Gastrocnemius medialis (tissue), 4 donors: ENCODE measurements at regions not wholly inside any gene's neighbourhood (a gene's known extent, or its start where the extent isn't known, plus 50 kb on each side); places are given as distances from the start of the nearest gene placed in this dataset.

Experiments
- ATAC-seq, 2 donors: fragments of 150-250 bp; one replicate each; pipeline ENCODE4 v1.9.1; 2016
- DNase-seq, 2 donors: peaks; one replicate each; pipeline ENCODE4 v3.0.0-alpha.2; 2019
- H3K27ac ChIP-seq, 4 donors: fragments of 200-600 bp; sonication (generic); 1 replicate in 1 of 4; 2 replicates in 3 of 4; pipeline ENCODE4 v1.5.1; 2016 to 2018; ENCODE audit warnings: mild to moderate bottlenecking in 2 of 4, moderate library complexity in 1 of 4
- H3K27me3 ChIP-seq, 3 donors: fragments of 200-600 bp; sonication (generic) in 2 of 3; 1 replicate in 1 of 3; 2 replicates in 2 of 3; pipeline versions ENCODE4 v1.5.1 to v1.6.0; 2016 to 2019; ENCODE audit warnings: mild to moderate bottlenecking in 1 of 3, moderate library complexity in 1 of 3
- H3K36me3 ChIP-seq, 2 donors: fragments of 200-600 bp; sonication (generic) in 1 of 2; one replicate each; pipeline ENCODE4 v1.5.1; 2017 to 2018
- H3K4me1 ChIP-seq, 2 donors: fragments of 200-600 bp; sonication (generic) in 1 of 2; one replicate each; pipeline ENCODE4 v1.5.1; 2016 to 2017; ENCODE audit warnings: mild to moderate bottlenecking in 2 of 2
- H3K4me3 ChIP-seq, 4 donors: fragments of 200-600 bp; sonication (generic) in 3 of 4; 1 replicate in 1 of 4; 2 replicates in 3 of 4; pipeline ENCODE4 v1.5.1; 2016 to 2019; ENCODE audit warnings: mild to moderate bottlenecking in 2 of 4
- H3K9me3 ChIP-seq, 3 donors: fragments of 200-600 bp; sonication (generic) in 2 of 3; 1 replicate in 1 of 3; 2 replicates in 2 of 3; pipeline ENCODE4 v1.5.1; 2016 to 2019
- CTCF ChIP-seq, 5 experiments: fragments of 450-650 bp in 3 of 5; fragments of 200-600 bp in 2 of 5; sonication (generic) in 2 of 5; IDR thresholded peaks in 4 of 5; conservative IDR thresholded peaks in 1 of 5; 1 replicate in 4 of 5; 2 replicates in 1 of 5; pipeline ENCODE4 v1.5.1; 2016 to 2019; ENCODE audit warnings: antibody characterized with exemption in 5 of 5, mild to moderate bottlenecking in 3 of 5, moderate library complexity in 3 of 5
- POLR2A ChIP-seq, 2 donors: fragments of 450-650 bp; IDR thresholded peaks; one replicate each; pipeline ENCODE4 v1.6.1; 2017; ENCODE audit warnings: antibody characterized with exemption in 2 of 2, mild to moderate bottlenecking in 2 of 2, moderate library complexity in 2 of 2
- in situ Hi-C, 4 donors: fragments of 200-750 bp; cut with MboI; loops; one replicate each; pipeline versions ENCODE4 v1.15.0 to v1.8.0; 2017; ENCODE audit warnings: low sequenced_read_pairs in 4 of 4
- intact Hi-C: fragments of 100-400 bp; cut with DNase I; formaldehyde crosslinking; loops from one replicate; pipeline ENCODE4 v1.15.1; 2023; ENCODE audit warnings: low total_unique reads

- Histone ChIP-seq H3K27me3 (no peaks in the 10 kb centered on the region), H3K4me1 (no peaks in the 10 kb centered on the region), H3K4me3 (no peak overlapping the region), H3K9me3 (no peaks in the 10 kb centered on the region), H3K36me3 (no peaks in the 10 kb centered on the region), H3K27ac (no peak overlapping the region)
- ATAC-seq (no peak), DNase-seq (no peak)
- intact Hi-C loops = no loop called here
- in situ Hi-C loops = loop anchor here in 1 of 4 donors (25.0 kb wide), 1 partner anchor 723 kb away; no protein-coding TSS in a partner anchor
- TF ChIP-seq CTCF (IDR thresholded peaks at IDR 0.05 in 4 of 5, conservative IDR thresholded peaks at IDR 0.05 in 1 of 5) = no peak
- no peak for TF ChIP-seq POLR2A (IDR thresholded peaks at IDR 0.05)
These were observed 70.6 kb upstream of the GLS start for GRCh38 chr2:190809876-190810525.

- intact Hi-C loops = no loop called here
- Histone ChIP-seq H3K4me1 (no peaks in the 10 kb centered on the region), H3K4me3 (no peak overlapping the region), H3K9me3 (no peaks in the 10 kb centered on the region), H3K27me3 (no peaks in the 10 kb centered on the region), H3K36me3 (no peaks in the 10 kb centered on the region), H3K27ac (no peak overlapping the region)
- no peak for DNase-seq
- no peak for ATAC-seq
- in situ Hi-C loops = loop anchor here in 1 of 4 donors (25.0 kb wide), 1 partner anchor 724 kb away; no protein-coding TSS in a partner anchor
- no peak for TF ChIP-seq POLR2A (IDR thresholded peaks at IDR 0.05)
- TF ChIP-seq CTCF (IDR thresholded peaks at IDR 0.05 in 4 of 5, conservative IDR thresholded peaks at IDR 0.05 in 1 of 5) = no peak
These were observed 69.5 kb upstream of the GLS start for GRCh38 chr2:190810981-190811587.

- TF ChIP-seq POLR2A (IDR thresholded peaks at IDR 0.05) = no peak
- no peak for TF ChIP-seq CTCF (IDR thresholded peaks at IDR 0.05 in 4 of 5, conservative IDR thresholded peaks at IDR 0.05 in 1 of 5)
- no peak overlapping the region for H3K4me3 ChIP-seq
- no peaks in the 10 kb centered on the region for H3K4me1 ChIP-seq
- no peaks in the 10 kb centered on the region for H3K36me3 ChIP-seq
- intact Hi-C loops (no loop called here), in situ Hi-C loops (loop anchor here in 1 of 4 donors (25.0 kb wide), 1 partner anchor 725 kb away; no protein-coding TSS in a partner anchor)
- H3K27ac ChIP-seq = no peak overlapping the region
- no peaks in the 10 kb centered on the region for H3K9me3 ChIP-seq
- H3K27me3 ChIP-seq = no peaks in the 10 kb centered on the region
- ATAC-seq (no peak), DNase-seq (no peak)
These were observed 68.8 kb upstream of the GLS start for GRCh38 chr2:190811811-190812210.

GRCh38 chr2:190812506-190813294, 67.9 kb upstream of the GLS start:
- H3K27me3 ChIP-seq = no peaks in the 10 kb centered on the region
- no peak for DNase-seq
- H3K4me3 ChIP-seq = no peak overlapping the region
- in situ Hi-C loops = loop anchor here in 1 of 4 donors (25.0 kb wide), 1 partner anchor 725 kb away; no protein-coding TSS in a partner anchor
- H3K36me3 ChIP-seq = no peaks in the 10 kb centered on the region
- intact Hi-C loops = no loop called here
- H3K27ac ChIP-seq = no peak overlapping the region
- H3K4me1 ChIP-seq = no peaks in the 10 kb centered on the region
- no peak for TF ChIP-seq CTCF (IDR thresholded peaks at IDR 0.05 in 4 of 5, conservative IDR thresholded peaks at IDR 0.05 in 1 of 5)
- no peak for TF ChIP-seq POLR2A (IDR thresholded peaks at IDR 0.05)
- ATAC-seq = no peak
- H3K9me3 ChIP-seq = no peaks in the 10 kb centered on the region
